ENCODE measurements at regions not wholly inside any gene's neighbourhood (a gene's known extent, or its start where the extent isn't known, plus 50 kb on each side); places are given as distances from the start of the nearest gene placed in this dataset.

DNA sequence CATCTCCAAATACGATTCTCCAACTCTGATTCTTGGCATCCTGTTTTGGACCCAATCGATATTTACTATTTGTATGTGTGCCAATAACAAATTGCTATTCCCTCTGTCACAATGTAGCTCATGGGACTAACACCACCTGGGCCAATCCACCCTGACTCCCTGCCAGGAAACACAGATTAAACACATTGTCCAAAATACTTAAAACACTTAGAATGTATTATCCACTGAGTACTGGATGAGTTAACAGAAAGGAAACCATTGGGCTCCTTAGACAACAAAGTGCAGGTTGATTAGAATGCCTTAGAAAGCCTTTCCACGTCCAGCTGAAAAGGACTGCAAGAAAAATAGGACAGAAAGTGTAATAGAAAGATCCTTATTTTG lies 79.4 kb upstream of the ARHGAP28 start:
- no peak for TF ChIP-seq CTCF (conservative IDR thresholded peaks at IDR 0.05)
- TF ChIP-seq ZFX (IDR thresholded peaks at IDR 0.05) = no peak
